B cell (primary cell): ENCODE measurements at regions not wholly inside any gene's neighbourhood (a gene's known extent, or its start where the extent isn't known, plus 50 kb on each side); places are given as distances from the start of the nearest gene placed in this dataset.

Experiments
- ATAC-seq: fragments of 200-7000 bp; cut with Tn5 transposase; one replicate; pipeline ENCODE4 v1.10.0; 2021; ENCODE audit warnings: low read depth, mild to moderate bottlenecking, moderate number of reproducible peaks, moderate library complexity
- CTCF ChIA-PET: fragments of 350-600 bp; sonication (Branson Sonifier 250); formaldehyde crosslinking; loops from one replicate; lab custom pipeline; 2021; ENCODE audit warnings: antibody characterized with exemption, inconsistent platforms; lab: Charles Lee
- POLR2A ChIA-PET: fragments of 350-600 bp; sonication (Branson Sonifier 250); formaldehyde crosslinking; loops from one replicate; lab custom pipeline; 2021; ENCODE audit warnings: antibody characterized with exemption; lab: Charles Lee
- DNase-seq: peaks from one replicate; pipeline ENCODE4 v3.0.0; 2013
- H2AFZ ChIP-seq: 2 replicates; pipeline ENCODE4 v1.6.1; 2012; ENCODE audit warnings: mild to moderate bottlenecking, low read depth, low read length; ENCODE audit not compliant: insufficient read depth, poor library complexity, severe bottlenecking
- H3K27ac ChIP-seq, 2 donors: 1 replicate in 1 of 2; 2 replicates in 1 of 2; pipeline ENCODE4 v1.5.1; 2012 to 2013; ENCODE audit warnings: low read length in 2 of 2, mild to moderate bottlenecking in 2 of 2, moderate library complexity in 1 of 2
- H3K27me3 ChIP-seq, 4 experiments: fragments of 200-600 bp in 1 of 4; sonication (generic) in 1 of 4; replicated peaks in 1 of 4; 1 replicate in 2 of 4; 2 replicates in 2 of 4; pipeline versions ENCODE4 v1.6.1 to v1.7.0; 2013 to 2016; ENCODE audit warnings: low read length in 3 of 4, mild to moderate bottlenecking in 2 of 4, mixed read lengths in 1 of 4, moderate library complexity in 1 of 4; ENCODE audit not compliant: insufficient read depth in 4 of 4, control insufficient read depth in 3 of 4; ENCODE audit errors: control extremely low read depth in 1 of 4
- H3K36me3 ChIP-seq, 2 experiments: replicated peaks in 1 of 2; 1 replicate in 1 of 2; 2 replicates in 1 of 2; pipeline versions ENCODE4 v1.6.1 to v1.7.1; 2013; ENCODE audit warnings: low read length in 1 of 2; ENCODE audit not compliant: insufficient read depth in 2 of 2, control insufficient read depth in 1 of 2; ENCODE audit errors: control extremely low read depth in 1 of 2, extremely low read depth in 1 of 2
- H3K4me1 ChIP-seq, 2 donors: fragments of 200-600 bp in 1 of 2; sonication (generic) in 1 of 2; 1 replicate in 1 of 2; 2 replicates in 1 of 2; pipeline versions ENCODE4 v1.5.1 to v1.6.1; 2013 to 2017; ENCODE audit warnings: low read length in 2 of 2; ENCODE audit not compliant: control insufficient read depth in 2 of 2, insufficient read depth in 2 of 2
- H3K4me2 ChIP-seq: replicated peaks from 2 replicates; pipeline ENCODE3; 2012; ENCODE audit warnings: mild to moderate bottlenecking, low read depth, low read length; ENCODE audit not compliant: poor library complexity, severe bottlenecking
- H3K4me3 ChIP-seq, 5 experiments: fragments of 200-600 bp in 1 of 5; sonication (generic) in 1 of 5; 1 replicate in 3 of 5; 2 replicates in 2 of 5; pipeline versions ENCODE4 v1.5.1 to v1.7.0; 2011 to 2016; ENCODE audit warnings: low read length in 4 of 5, mild to moderate bottlenecking in 4 of 5, low read depth in 2 of 5, control low read depth in 1 of 5, moderate library complexity in 1 of 5; ENCODE audit not compliant: insufficient read depth in 1 of 5; ENCODE audit errors: control extremely low read depth in 1 of 5, extremely low read depth in 1 of 5
- H3K79me2 ChIP-seq: fragments of 200-600 bp; sonication (generic); one replicate; pipeline ENCODE4 v1.6.0; 2016; ENCODE audit warnings: low read length; ENCODE audit not compliant: control insufficient read depth, insufficient read depth
- H3K9ac ChIP-seq: fragments of 200-600 bp; sonication (generic); 2 replicates; pipeline ENCODE4 v1.6.1; 2017; ENCODE audit warnings: mild to moderate bottlenecking, low read length, moderate library complexity
- H3K9me3 ChIP-seq, 3 donors: one replicate each; pipeline versions ENCODE4 v1.6.1 to v1.7.1; 2013; ENCODE audit warnings: low read length in 2 of 3; ENCODE audit not compliant: control insufficient read depth in 2 of 3, insufficient read depth in 1 of 3; ENCODE audit errors: control extremely low read depth in 1 of 3
- H4K20me1 ChIP-seq: 2 replicates; pipeline ENCODE4 v1.6.0; 2012; ENCODE audit warnings: mild to moderate bottlenecking, low read length; ENCODE audit not compliant: insufficient read depth, control insufficient read depth, poor library complexity, severe bottlenecking
- H3K27ac Mint-ChIP-seq: one replicate; pipeline ENCODE4 v1.8.0; 2021; ENCODE audit warnings: mixed read lengths
- H3K27me3 Mint-ChIP-seq: one replicate; pipeline ENCODE4 v1.8.0; 2021; ENCODE audit warnings: mixed read lengths
- H3K4me1 Mint-ChIP-seq: one replicate; pipeline ENCODE4 v1.8.0; 2021; ENCODE audit warnings: mixed read lengths
- H3K4me3 Mint-ChIP-seq: one replicate; pipeline ENCODE4 v1.8.0; 2021; ENCODE audit warnings: mixed read lengths
- H3K9me3 Mint-ChIP-seq: one replicate; pipeline ENCODE4 v1.8.0; 2022; ENCODE audit warnings: mixed read lengths; ENCODE audit not compliant: insufficient read depth
- CTCF ChIP-seq: fragments of 200-600 bp; IDR thresholded peaks from one replicate; pipeline ENCODE4 v1.8.0; 2022; ENCODE audit warnings: antibody characterized with exemption, mild to moderate bottlenecking
- EZH2 ChIP-seq: IDR thresholded peaks from 2 replicates; pipeline ENCODE4 v1.6.1; 2012; ENCODE audit warnings: borderline replicate concordance, low read depth, mild to moderate bottlenecking, moderate library complexity, low read length; ENCODE audit not compliant: insufficient read depth, poor library complexity, severe bottlenecking
- WGBS: methylation state at CpG from one replicate; pipeline ENCODE4 v1.1.5; 2013; ENCODE audit warnings: missing lambda C conversion rate; ENCODE audit not compliant: insufficient coverage; 5-methylcytosine and 5-hydroxymethylcytosine counted together
- intact Hi-C: fragments of 100-400 bp; cut with micrococcal nuclease; formaldehyde crosslinking; loops from one replicate; pipeline ENCODE4 v1.10.0; 2022

- H3K4me3 Mint-ChIP-seq, result no peak overlapping the region
- Histone ChIP-seq H3K79me2 (no peaks in the 10 kb centered on the region), H3K4me1 (peaks cover 0 to 3% of the 10 kb centered on the region in 2 donors), H3K36me3 (no peaks in the 10 kb centered on the region), H3K4me2 (no peak overlapping the region), H3K27me3 (no peaks in the 10 kb centered on the region), H3K9ac (no peak overlapping the region), H3K4me3 (no peak overlapping the region), H3K27ac (no peak overlapping the region), H4K20me1 (no peaks in the 10 kb centered on the region), H3K9me3 (peaks cover 0 to 8% (median 0%) of the 10 kb centered on the region in 3 donors), H2AFZ (no peak overlapping the region)
- CTCF ChIA-PET, result no interaction called here
- H3K27ac Mint-ChIP-seq, result no peak overlapping the region
- ATAC-seq (no peak), DNase-seq (no peak)
- TF ChIP-seq CTCF, result no peak
- TF ChIP-seq EZH2, result no peak
- no peaks in the 10 kb centered on the region for H3K27me3 Mint-ChIP-seq
- no CpG with 5 or more reads among the region's 1 CpG for WGBS
- POLR2A ChIA-PET, result no interaction called here
- H3K9me3 Mint-ChIP-seq, result no peaks in the 10 kb centered on the region
- intact Hi-C loops, result no loop called here
- peaks cover 7% of the 10 kb centered on the region for H3K4me1 Mint-ChIP-seq
Observed at GRCh38 chr3:106512846-106513245, 644.0 kb upstream of the CBLB start.

DNA sequence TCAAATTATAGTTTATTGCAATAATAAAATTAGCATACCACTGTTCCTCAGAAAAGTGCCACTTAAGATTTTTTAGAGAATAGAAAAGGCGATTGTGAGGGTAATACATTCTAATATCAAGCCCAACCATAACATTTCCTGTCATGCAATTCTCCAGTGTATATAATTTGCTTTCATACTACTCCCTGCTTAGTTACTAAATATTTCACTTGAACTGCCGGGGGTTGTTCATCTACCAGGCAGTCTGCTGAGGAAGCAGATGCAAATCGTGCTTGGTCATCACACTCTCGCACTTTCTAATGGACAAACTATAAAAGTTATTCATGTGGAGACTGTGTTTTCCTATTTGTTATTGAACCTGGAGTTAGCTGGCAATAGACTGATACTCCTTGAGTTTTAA lies 645.6 kb upstream of the CBLB start:
- TF ChIP-seq CTCF (no peak), EZH2 (no peak)
- Histone ChIP-seq H3K4me1 (peaks cover 0 to 3% of the 10 kb centered on the region in 2 donors), H3K4me2 (no peak overlapping the region), H3K79me2 (no peaks in the 10 kb centered on the region), H3K36me3 (no peaks in the 10 kb centered on the region), H3K27me3 (no peaks in the 10 kb centered on the region), H3K4me3 (no peak overlapping the region), H3K27ac (no peak overlapping the region), H2AFZ (no peak overlapping the region), H3K9ac (no peak overlapping the region), H4K20me1 (no peaks in the 10 kb centered on the region), H3K9me3 (peaks cover 0 to 8% (median 0%) of the 10 kb centered on the region in 3 donors)
- intact Hi-C loops, result no loop called here
- 0% methylated on average over 1 of the region's 4 CpGs for WGBS
- no peak overlapping the region for H3K4me3 Mint-ChIP-seq
- no peaks in the 10 kb centered on the region for H3K9me3 Mint-ChIP-seq
- CTCF ChIA-PET, result no interaction called here
- no peak overlapping the region for H3K27ac Mint-ChIP-seq
- POLR2A ChIA-PET, result no interaction called here
- ATAC-seq (no peak), DNase-seq (no peak)
- peaks cover 7% of the 10 kb centered on the region for H3K4me1 Mint-ChIP-seq
- H3K27me3 Mint-ChIP-seq, result no peaks in the 10 kb centered on the region
